Karpas-422 (cell line): ENCODE measurements at regions not wholly inside any gene's neighbourhood (a gene's known extent, or its start where the extent isn't known, plus 50 kb on each side); places are given as distances from the start of the nearest gene placed in this dataset.

Source experiments
- DNase-seq: peaks from one replicate; pipeline ENCODE4 v3.0.0-alpha.2; 2015
- H2AFZ ChIP-seq: fragments of 200-600 bp; sonication (generic); 2 replicates; pipeline ENCODE4 v1.6.1; 2014; ENCODE audit warnings: antibody characterized with exemption, low read length, mixed read lengths
- H3K27ac ChIP-seq: fragments of 200-600 bp; sonication (generic); 2 replicates; pipeline ENCODE4 v1.5.1; 2014; ENCODE audit warnings: mild to moderate bottlenecking, low read length, moderate library complexity
- H3K27me3 ChIP-seq: fragments of 200-600 bp; sonication (generic); 2 replicates; pipeline ENCODE4 v1.6.1; 2014; ENCODE audit warnings: low read length, mixed read lengths
- H3K36me3 ChIP-seq: fragments of 200-600 bp; sonication (generic); 2 replicates; pipeline ENCODE4 v1.6.1; 2014; ENCODE audit warnings: low read length, mixed read lengths; ENCODE audit not compliant: insufficient read depth
- H3K4me1 ChIP-seq: fragments of 200-600 bp; sonication (generic); 2 replicates; pipeline ENCODE4 v1.6.1; 2014; ENCODE audit warnings: mild to moderate bottlenecking, low read length, mixed read lengths
- H3K4me2 ChIP-seq: fragments of 200-600 bp; sonication (generic); 2 replicates; pipeline ENCODE4 v1.6.1; 2014; ENCODE audit warnings: low read length, low read depth, mild to moderate bottlenecking; ENCODE audit not compliant: poor library complexity, severe bottlenecking
- H3K4me3 ChIP-seq: fragments of 200-600 bp; sonication (generic); 2 replicates; pipeline ENCODE4 v1.5.1; 2014; ENCODE audit warnings: mild to moderate bottlenecking, antibody characterized with exemption, low read length, mixed read lengths
- H3K79me2 ChIP-seq: fragments of 200-600 bp; sonication (generic); 2 replicates; pipeline ENCODE4 v1.6.1; 2014; ENCODE audit warnings: mild to moderate bottlenecking, low read length, mixed read lengths
- H3K9ac ChIP-seq: fragments of 200-600 bp; sonication (generic); 2 replicates; pipeline ENCODE4 v1.6.0; 2014; ENCODE audit warnings: low read length
- H3K9me2 ChIP-seq: fragments of 200-600 bp; sonication (generic), shearing (Covaris generic); replicated peaks from 2 replicates; pipeline ENCODE4 v1.6.0; 2014; ENCODE audit warnings: mild to moderate bottlenecking, low read length, moderate library complexity; ENCODE audit not compliant: insufficient read depth
- H3K9me3 ChIP-seq: fragments of 300-700, 200-600 bp; sonication (generic); 2 replicates; pipeline ENCODE4 v1.6.1; 2014; ENCODE audit warnings: low read length, mixed read lengths
- H4K20me1 ChIP-seq: fragments of 200-600 bp; sonication (generic); 2 replicates; pipeline ENCODE4 v1.6.1; 2014; ENCODE audit warnings: mild to moderate bottlenecking, antibody characterized with exemption, low read length, low read depth; ENCODE audit not compliant: insufficient read depth

- DNase-seq: no peak
- no peaks in the 10 kb centered on the region for H3K36me3 ChIP-seq
- H3K9ac ChIP-seq: no peak overlapping the region
- H3K4me1 ChIP-seq: no peaks in the 10 kb centered on the region
- no peaks in the 10 kb centered on the region for H3K79me2 ChIP-seq
- H3K9me3 ChIP-seq: no peaks in the 10 kb centered on the region
- no peak overlapping the region for H3K4me2 ChIP-seq
- H4K20me1 ChIP-seq: no peaks in the 10 kb centered on the region
- no peak overlapping the region for H3K4me3 ChIP-seq
- H3K27ac ChIP-seq: no peak overlapping the region
- no peaks in the 10 kb centered on the region for H3K9me2 ChIP-seq
- no peaks in the 10 kb centered on the region for H3K27me3 ChIP-seq
- H2AFZ ChIP-seq: no peak overlapping the region
Measured at GRCh38 chr17:13741744-13742143, 140.0 kb upstream of the HS3ST3A1 start.

- no peak overlapping the region for H3K4me2 ChIP-seq
- no peak overlapping the region for H3K9ac ChIP-seq
- no peaks in the 10 kb centered on the region for H3K27me3 ChIP-seq
- H3K36me3 ChIP-seq: no peaks in the 10 kb centered on the region
- DNase-seq: no peak
- no peak overlapping the region for H3K4me3 ChIP-seq
- H3K9me2 ChIP-seq: no peaks in the 10 kb centered on the region
- no peak overlapping the region for H2AFZ ChIP-seq
- peaks cover 3% of the 10 kb centered on the region; the same call in 1 of the 2 replicates for H3K9me3 ChIP-seq
- H3K4me1 ChIP-seq: no peaks in the 10 kb centered on the region
- no peaks in the 10 kb centered on the region for H4K20me1 ChIP-seq
- H3K79me2 ChIP-seq: no peaks in the 10 kb centered on the region
- H3K27ac ChIP-seq: no peak overlapping the region
Measured at GRCh38 chr17:13743906-13744305, 142.2 kb upstream of the HS3ST3A1 start.

- no peak overlapping the region for H3K4me2 ChIP-seq
- H3K4me3 ChIP-seq: no peak overlapping the region
- no peaks in the 10 kb centered on the region for H4K20me1 ChIP-seq
- H3K27me3 ChIP-seq: no peaks in the 10 kb centered on the region
- DNase-seq: no peak
- no peak overlapping the region for H3K9ac ChIP-seq
- H3K9me3 ChIP-seq: peaks cover 3% of the 10 kb centered on the region; the same call in 1 of the 2 replicates
- no peak overlapping the region for H2AFZ ChIP-seq
- H3K36me3 ChIP-seq: no peaks in the 10 kb centered on the region
- no peaks in the 10 kb centered on the region for H3K4me1 ChIP-seq
- no peak overlapping the region for H3K27ac ChIP-seq
- H3K9me2 ChIP-seq: no peaks in the 10 kb centered on the region
- no peaks in the 10 kb centered on the region for H3K79me2 ChIP-seq
Measured at GRCh38 chr17:13746404-13746803, 144.7 kb upstream of the HS3ST3A1 start.

GRCh38 chr17:13749166-13749890 lies 147.6 kb upstream of the HS3ST3A1 start:
- Histone ChIP-seq H3K9me2 (no peaks in the 10 kb centered on the region), H3K4me1 (no peaks in the 10 kb centered on the region), H3K4me2 (no peak overlapping the region), H3K4me3 (no peak overlapping the region), H3K9me3 (peaks cover 3% of the 10 kb centered on the region; the same call in 1 of the 2 replicates), H2AFZ (no peak overlapping the region), H3K27me3 (no peaks in the 10 kb centered on the region), H3K36me3 (no peaks in the 10 kb centered on the region), H4K20me1 (no peaks in the 10 kb centered on the region), H3K9ac (no peak overlapping the region), H3K79me2 (no peaks in the 10 kb centered on the region), H3K27ac (no peak overlapping the region)
- no peak for DNase-seq

GRCh38 chr17:13749891-13750235 lies 148.1 kb upstream of the HS3ST3A1 start:
- H4K20me1 ChIP-seq: no peaks in the 10 kb centered on the region
- H3K4me2 ChIP-seq: no peak overlapping the region
- H3K79me2 ChIP-seq: no peaks in the 10 kb centered on the region
- no peaks in the 10 kb centered on the region for H3K9me2 ChIP-seq
- H3K4me3 ChIP-seq: no peak overlapping the region
- no peaks in the 10 kb centered on the region for H3K27me3 ChIP-seq
- H3K4me1 ChIP-seq: no peaks in the 10 kb centered on the region
- no peaks in the 10 kb centered on the region for H3K36me3 ChIP-seq
- H2AFZ ChIP-seq: no peak overlapping the region
- H3K27ac ChIP-seq: no peak overlapping the region
- no peak for DNase-seq
- H3K9ac ChIP-seq: no peak overlapping the region
- H3K9me3 ChIP-seq: peaks cover 3% of the 10 kb centered on the region; the same call in 1 of the 2 replicates

GRCh38 chr17:13750816-13751793 lies 149.4 kb upstream of the HS3ST3A1 start:
- H3K9ac ChIP-seq: no peak overlapping the region
- H3K4me3 ChIP-seq: no peak overlapping the region
- DNase-seq: no peak
- H3K36me3 ChIP-seq: no peaks in the 10 kb centered on the region
- no peak overlapping the region for H3K27ac ChIP-seq
- no peak overlapping the region for H2AFZ ChIP-seq
- H3K9me3 ChIP-seq: peaks cover 3% of the 10 kb centered on the region; the same call in 1 of the 2 replicates
- no peaks in the 10 kb centered on the region for H4K20me1 ChIP-seq
- H3K79me2 ChIP-seq: no peaks in the 10 kb centered on the region
- no peaks in the 10 kb centered on the region for H3K9me2 ChIP-seq
- H3K4me2 ChIP-seq: no peak overlapping the region
- H3K27me3 ChIP-seq: no peaks in the 10 kb centered on the region
- no peaks in the 10 kb centered on the region for H3K4me1 ChIP-seq

GRCh38 chr17:13753154-13753553 lies 151.4 kb upstream of the HS3ST3A1 start:
- Histone ChIP-seq H3K9me3 (peaks cover 3% of the 10 kb centered on the region; the same call in 1 of the 2 replicates), H3K27ac (no peak overlapping the region), H3K27me3 (no peaks in the 10 kb centered on the region), H3K4me3 (no peak overlapping the region), H4K20me1 (no peaks in the 10 kb centered on the region), H3K9me2 (no peaks in the 10 kb centered on the region), H3K79me2 (no peaks in the 10 kb centered on the region), H3K4me2 (no peak overlapping the region), H2AFZ (no peak overlapping the region), H3K36me3 (no peaks in the 10 kb centered on the region), H3K4me1 (no peaks in the 10 kb centered on the region), H3K9ac (no peak overlapping the region)
- no peak for DNase-seq

- no peak overlapping the region for H3K27ac ChIP-seq
- H4K20me1 ChIP-seq: no peaks in the 10 kb centered on the region
- no peaks in the 10 kb centered on the region for H3K27me3 ChIP-seq
- no peaks in the 10 kb centered on the region for H3K79me2 ChIP-seq
- no peak overlapping the region for H3K4me2 ChIP-seq
- H3K4me3 ChIP-seq: no peak overlapping the region
- no peaks in the 10 kb centered on the region for H3K36me3 ChIP-seq
- H2AFZ ChIP-seq: no peak overlapping the region
- DNase-seq: no peak
- no peaks in the 10 kb centered on the region for H3K4me1 ChIP-seq
- H3K9me2 ChIP-seq: no peaks in the 10 kb centered on the region
- H3K9me3 ChIP-seq: no peaks in the 10 kb centered on the region
- H3K9ac ChIP-seq: no peak overlapping the region
Measured at GRCh38 chr17:13753771-13754170, 152.0 kb upstream of the HS3ST3A1 start.
